Breast epithelium (tissue), 3 donors: ENCODE measurements at regions not wholly inside any gene's neighbourhood (a gene's known extent, or its start where the extent isn't known, plus 50 kb on each side); places are given as distances from the start of the nearest gene placed in this dataset.

ENCODE experiments used
- CTCF ChIP-seq, 3 donors: fragments of 450-650 bp; IDR thresholded peaks; one replicate each; pipeline ENCODE4 v1.5.1; 2016 to 2017; ENCODE audit warnings: antibody characterized with exemption in 3 of 3, mild to moderate bottlenecking in 3 of 3, moderate library complexity in 3 of 3
- POLR2A ChIP-seq: fragments of 450-650 bp; IDR thresholded peaks from one replicate; pipeline ENCODE4 v1.6.1; 2016; ENCODE audit warnings: antibody characterized with exemption, mild to moderate bottlenecking, moderate library complexity

- TF ChIP-seq CTCF (IDR thresholded peaks at IDR 0.05), result no peak
- no peak for TF ChIP-seq POLR2A
Measured at GRCh38 chr2:129002751-129003150, 684.1 kb upstream of the HS6ST1 start.
